ENCODE measurements at regions not wholly inside any gene's neighbourhood (a gene's known extent, or its start where the extent isn't known, plus 50 kb on each side); places are given as distances from the start of the nearest gene placed in this dataset.

DNA sequence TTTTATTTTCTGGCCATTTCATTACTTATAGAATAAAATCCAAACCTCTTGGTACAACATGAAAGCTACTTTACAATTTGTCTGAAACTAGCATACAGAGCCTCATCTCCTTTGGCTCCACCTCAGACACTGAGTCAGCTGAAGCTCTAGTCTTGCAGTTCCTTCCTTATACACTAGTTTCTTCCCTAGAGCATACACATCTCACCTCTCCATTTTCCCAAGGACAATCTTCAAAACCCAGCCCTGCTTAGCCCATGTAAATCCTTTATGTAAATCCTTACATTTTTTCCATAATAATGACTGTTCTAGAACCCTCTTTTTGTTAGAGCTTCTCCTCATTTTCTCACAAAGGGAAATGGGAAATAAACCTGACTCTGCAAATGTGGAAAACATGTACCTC lies 463.4 kb downstream of the SLC16A7 start:
- DNase-seq: no peak

DNA sequence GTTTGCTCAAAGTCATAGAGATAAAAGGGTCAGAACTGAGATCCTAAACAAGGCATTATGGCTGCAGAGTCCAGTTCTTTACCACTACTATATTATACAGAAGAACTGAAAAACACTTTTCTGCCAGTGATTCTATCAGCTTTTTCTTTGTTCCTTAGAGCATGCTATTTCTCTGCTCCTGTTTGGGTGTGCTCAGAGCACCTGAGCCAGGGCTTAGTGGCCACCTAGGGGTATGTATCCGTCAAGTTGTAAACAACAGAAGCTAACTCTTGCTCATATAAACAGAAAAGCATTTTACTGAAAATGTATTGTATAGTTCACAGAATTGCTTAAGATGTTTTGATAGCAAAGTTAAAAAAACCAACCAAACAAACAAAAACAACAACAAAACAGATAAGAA lies 470.8 kb downstream of the SLC16A7 start:
- DNase-seq: no peak

DNA sequence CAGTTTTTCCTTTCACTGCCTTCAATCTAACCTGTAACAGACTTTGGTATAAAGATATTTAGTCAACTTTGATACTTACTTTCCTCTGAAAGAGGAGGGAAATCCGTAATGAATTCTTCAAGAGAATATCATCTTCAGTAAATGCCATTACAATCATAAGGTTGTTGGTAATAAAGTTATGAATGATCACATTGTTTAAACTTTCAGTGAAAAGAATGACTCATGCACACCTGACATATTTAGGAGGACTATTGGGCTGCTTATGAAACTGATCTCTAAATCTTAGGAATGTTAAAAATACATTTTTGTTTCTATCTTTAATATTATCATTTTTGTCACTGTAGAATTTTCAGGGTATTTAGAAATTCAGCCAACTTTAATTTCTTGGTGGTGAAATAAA lies 474.7 kb downstream of the SLC16A7 start:
- DNase-seq: no peak

DNA sequence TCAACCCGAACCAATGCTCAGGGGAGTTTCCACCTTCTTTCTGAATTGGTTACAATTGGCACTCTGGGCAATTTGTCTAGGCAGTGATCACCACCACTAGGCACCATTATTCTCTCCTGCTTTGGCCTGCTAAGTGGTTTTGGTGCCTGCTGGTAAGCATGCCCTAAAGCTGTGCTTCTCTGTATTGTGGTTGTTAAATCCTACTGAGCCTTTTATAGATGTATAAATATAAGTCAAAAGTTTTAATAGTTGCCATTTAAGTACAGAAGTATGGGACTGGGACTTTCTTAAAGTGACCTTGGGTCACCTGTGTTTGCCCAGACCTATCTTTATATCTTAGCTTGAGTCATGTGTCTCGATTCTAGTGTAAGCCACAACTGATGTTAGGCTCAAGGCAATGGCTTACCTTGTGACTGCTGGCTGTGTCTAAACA lies 475.9 kb downstream of the SLC16A7 start:
- DNase-seq: no peak

DNA sequence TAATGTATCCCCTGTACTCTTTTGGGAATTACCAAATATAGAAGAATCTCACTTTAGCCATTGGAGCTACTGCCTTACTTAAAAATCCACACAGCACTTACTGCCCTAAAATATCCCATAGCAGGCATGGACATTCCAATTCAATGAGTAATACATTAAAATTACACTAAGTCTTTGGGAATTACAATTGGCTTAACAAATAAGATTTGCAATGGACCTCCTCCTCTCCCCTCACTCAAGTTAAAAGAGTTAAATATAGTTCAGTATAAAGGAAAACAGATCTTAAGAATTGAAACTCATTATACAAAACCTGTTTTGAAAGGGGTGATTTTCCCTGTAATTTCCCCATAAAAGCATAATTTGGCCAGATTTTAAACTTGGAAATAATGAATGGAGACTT lies 477.1 kb downstream of the SLC16A7 start:
- DNase-seq: no peak

DNA sequence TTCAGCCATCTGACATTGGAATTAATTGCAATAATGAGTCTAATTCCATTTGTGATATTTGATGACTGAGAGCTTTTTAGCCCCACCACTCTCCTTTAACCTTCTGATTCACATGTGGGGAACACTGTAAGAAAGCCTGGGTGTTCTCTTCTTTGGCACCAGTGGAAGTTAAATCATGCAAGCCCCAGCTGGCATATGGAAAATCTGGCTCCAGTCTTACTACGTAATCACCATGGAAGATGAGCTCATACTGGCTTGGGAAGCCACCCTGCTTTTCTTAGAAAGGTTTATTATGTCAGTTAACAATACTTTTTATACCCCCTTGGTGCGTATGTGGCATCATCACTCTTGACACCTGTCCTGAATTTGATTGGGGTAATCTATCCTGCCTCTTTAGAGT lies 479.3 kb downstream of the SLC16A7 start:
- no peak for DNase-seq

DNA sequence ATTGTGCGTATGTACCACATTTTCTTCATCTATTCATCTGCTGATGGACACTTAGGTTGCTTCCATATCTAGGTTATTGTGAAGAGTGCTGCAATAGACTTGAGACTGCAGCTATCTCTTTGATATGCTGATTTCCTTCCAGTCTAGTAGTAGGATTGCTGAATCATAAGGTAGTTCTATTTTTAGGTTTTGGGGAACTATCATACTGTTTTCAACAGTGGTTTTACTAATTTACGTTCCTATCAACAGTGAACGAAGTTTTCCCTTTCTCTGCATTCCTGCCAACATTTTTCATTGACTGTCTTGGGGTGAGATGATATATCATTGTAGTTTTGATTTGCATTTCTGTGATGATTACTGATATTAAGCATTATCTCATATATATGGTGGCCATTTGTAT lies 482.2 kb downstream of the SLC16A7 start:
- DNase-seq: no peak

DNA sequence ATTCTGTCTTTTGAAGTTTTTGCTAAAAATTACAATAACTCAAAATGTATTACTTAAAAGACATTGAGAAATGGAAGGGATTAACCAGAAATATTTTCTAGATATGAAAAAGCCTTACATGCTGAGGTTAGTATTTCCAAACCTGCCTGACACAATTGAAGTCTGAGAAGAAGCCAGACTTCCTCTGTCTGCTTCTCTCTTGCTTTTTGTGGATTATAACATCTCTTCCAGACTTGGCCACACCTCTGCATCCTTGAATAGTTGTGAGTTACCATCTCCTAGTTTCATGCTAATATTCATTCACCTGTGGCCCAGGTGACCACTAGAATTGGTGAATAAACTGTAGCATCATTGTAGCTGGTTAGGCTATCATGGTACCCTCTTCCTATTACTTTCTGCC lies 497.6 kb downstream of the SLC16A7 start:
- no peak for DNase-seq

DNA sequence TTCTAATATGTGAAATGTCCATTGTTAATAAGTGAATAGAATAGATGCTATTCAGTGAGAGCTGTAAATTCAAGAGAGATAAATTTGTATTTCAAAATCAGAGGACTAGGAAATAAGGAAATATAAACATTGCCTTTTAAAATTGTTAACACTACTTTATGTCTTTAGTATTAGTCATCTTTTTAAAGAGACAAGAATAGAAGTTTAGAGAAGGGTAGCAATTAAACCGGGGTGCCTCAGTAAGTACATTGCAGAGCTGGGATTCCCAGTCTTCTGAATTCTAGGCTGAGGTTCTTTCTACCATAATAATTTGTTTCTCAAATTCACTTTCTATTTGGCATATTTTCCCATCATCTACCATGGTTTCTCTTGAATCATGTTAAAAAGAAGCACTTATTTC lies 498.6 kb downstream of the SLC16A7 start:
- no peak for DNase-seq

DNA sequence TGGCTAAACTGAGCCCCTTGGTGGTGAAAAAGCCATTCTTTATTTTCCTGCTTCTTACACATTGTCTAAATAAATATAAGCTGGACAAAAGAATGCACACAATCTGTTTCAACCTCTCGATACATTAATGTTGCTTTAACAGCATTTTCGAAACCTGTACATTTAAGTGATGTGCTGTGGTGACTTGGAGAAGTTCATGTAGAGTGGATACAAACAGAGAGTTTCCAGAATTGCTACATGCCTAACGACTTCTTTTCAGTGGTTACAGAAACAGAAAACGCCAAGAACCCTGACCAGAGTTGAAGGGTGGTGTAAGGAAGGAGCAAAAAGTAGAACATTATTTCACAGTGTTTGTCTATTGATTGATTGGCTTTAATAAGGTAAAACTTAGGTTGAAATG lies 500.9 kb downstream of the SLC16A7 start:
- no peak for DNase-seq

DNA sequence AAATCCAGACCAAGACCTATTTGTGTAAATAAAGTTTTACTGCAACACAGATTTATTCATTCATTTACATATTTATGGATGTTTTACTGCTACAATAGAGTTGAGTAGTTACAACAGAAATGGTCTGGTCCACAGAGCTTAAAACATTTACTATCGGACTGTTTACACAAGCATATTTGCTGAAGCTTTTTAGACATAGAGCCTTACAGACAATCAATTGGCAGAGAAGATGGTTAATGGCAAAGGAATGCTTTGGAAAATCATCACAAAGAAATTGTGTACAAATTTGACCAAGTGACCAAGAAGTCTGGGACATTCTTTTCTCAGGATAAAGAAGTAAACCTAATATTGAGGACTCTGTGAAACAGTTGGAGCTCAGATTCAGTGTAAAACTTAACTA lies 504.3 kb downstream of the SLC16A7 start:
- DNase-seq: no peak

DNA sequence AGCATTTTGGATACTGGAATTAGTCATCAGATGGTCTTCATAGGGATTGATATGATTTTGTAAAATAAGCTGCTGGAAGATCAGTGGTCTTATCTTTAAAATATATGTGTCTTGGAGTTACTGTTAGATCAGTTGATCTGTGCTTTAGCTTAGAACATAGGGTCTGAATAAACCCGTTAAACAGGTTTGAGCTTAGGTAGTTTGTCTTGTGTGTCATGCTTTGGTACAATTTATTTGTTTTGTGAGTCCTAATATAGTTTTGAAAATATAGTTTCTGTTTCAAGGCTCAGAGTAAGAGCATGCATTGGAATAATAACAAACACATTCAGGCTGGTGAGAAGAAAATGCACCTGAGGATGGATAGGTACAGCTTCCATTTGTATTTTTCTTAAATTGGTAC lies 505.0 kb downstream of the SLC16A7 start:
- no peak for DNase-seq

DNA sequence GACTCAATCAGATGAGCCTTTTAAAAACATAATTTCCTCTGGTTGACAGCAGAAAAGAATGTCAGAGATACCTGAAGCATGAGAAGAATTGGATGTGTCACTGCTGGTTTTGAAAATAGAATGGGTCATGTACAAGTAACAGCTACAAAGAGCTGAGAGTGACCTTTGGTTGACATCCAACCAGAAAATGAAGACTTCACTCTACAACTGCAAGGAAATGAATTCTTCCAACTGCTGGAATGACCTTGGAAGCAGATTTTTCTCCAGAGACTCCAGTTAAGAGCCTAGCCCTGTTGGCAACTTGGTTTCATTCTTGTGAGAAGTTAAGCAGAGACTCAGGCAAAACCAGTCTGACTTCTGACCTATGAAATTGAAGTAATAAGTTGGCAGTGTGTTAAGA lies 505.9 kb downstream of the SLC16A7 start:
- no peak for DNase-seq

DNA sequence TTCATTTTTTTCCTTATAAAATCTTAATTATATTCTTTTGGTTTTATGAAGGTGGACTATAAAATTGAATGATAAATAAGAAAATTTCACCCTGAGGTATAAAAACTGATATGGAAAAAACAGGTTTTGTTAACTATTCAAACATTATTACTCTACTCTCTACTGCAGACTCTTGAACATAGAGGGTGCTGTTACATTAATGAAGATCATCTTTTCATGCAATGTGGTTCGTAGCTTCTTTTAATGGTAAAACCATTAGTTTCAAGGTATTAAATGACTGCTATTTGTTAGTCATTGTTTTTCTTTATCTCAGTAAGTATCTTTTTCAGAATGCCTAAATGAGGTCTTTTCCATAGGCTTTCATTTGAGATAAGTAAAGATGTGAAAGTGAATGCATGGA lies 510.4 kb downstream of the SLC16A7 start:
- no peak for DNase-seq

DNA sequence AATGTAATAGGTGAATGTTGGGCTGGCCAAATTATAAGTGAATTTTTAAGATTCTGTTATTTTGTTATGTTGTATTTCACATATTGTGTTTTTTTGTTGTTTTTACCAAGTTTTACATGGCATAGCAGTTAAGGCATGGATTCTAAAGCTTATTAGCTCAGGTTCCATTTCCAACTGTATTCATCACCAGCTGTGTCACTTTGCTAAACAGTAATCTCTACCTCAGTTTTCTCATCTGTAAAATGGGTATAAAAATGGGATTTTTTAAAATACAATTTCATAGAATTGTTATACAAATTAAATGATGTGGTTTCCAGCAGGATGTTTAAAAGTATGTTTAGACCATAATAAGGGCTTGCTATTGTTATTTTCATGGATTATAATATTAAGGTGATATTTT lies 512.2 kb downstream of the SLC16A7 start:
- DNase-seq: no peak

DNA sequence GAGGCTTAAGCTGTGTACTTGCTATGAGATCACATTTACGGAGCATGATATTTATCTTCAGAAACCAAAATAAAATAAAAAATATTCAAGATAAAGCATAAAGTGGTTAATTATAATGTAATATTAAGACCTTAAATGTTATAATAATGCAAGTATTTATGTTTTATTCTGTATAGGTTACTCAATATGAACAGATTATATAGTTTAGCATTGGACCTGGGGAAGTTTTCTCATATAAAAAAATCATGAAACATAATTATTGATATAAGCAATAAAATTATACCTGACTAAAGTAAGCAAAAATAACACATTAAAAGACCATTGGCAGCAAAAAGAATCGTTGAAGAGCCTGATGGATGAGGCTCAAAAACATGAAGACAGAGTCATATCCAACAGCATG lies 516.2 kb downstream of the SLC16A7 start:
- DNase-seq: no peak

DNA sequence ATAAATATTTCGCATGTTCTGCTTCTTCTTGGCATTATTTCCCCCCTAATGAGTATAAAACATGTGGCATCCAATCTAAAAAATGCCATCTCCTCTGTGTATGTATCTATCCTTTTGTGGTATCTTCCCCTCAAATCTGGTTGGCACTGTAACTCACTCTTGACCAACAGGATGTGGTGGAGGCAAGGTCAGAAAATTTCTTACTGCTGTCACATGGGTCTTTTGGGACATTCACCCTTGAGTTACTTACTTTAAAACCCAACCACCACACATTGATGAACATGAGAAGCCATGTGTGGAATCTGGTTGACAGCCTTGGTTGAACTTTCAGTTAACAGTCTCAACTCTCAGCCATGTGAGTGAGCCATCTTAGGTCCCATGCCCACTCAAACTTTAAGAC lies 516.9 kb downstream of the SLC16A7 start:
- no peak for DNase-seq

DNA sequence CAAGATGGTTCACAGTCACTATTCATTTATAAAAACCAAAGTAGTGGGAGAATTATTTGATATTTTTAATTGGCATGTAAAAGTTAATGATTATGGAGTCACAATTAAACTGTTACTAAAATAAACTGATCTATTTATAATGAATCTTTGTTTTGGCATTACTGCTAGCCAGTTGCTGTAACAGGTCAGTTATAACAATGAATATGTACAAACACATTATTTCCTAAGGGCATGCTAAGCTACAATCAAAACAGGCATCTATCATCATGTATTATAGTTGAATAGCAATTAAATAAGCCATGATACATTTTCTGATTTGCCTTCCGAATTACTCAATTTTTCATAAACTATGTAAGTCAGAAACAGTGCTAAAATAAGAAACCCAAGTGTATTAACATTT lies 518.3 kb downstream of the SLC16A7 start:
- no peak for DNase-seq

DNA sequence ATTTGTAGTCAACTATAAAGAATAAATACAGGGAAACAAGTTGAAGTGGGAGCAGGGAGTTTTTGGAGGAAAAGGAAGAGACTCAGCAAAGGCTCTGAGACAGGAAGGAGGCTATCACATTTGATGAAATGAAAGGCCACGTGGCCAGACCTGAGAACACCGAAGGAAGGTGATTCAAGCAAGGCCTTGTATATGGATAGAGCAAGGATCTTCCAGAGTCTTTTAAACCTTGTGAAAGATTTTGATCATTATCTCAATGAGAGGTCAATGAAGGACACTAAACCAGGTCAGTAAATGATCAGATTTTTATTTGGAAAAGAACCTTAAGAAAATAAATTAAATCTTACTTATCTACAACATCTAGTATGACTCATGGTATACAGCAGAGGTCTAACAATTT lies 523.5 kb downstream of the SLC16A7 start:
- no peak for DNase-seq

DNA sequence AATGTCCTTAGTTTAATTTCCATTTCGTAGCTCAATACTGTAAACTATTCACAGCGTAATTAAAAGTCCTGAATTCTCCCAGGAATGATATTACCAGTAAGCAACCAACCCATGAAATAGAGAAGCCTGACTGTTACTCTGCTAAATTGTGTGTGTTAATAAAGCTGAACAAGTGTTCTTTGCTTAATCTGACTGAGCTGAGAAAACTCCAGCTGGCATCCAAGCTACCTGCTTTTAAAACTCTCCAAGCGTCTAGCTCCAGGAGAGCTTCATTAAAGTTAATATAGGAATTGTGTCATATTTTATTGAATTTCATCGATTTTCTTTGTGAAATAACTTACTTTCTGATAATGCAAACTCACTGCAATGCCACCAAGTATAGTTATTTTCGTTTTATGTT lies 524.4 kb downstream of the SLC16A7 start:
- no peak for DNase-seq

DNA sequence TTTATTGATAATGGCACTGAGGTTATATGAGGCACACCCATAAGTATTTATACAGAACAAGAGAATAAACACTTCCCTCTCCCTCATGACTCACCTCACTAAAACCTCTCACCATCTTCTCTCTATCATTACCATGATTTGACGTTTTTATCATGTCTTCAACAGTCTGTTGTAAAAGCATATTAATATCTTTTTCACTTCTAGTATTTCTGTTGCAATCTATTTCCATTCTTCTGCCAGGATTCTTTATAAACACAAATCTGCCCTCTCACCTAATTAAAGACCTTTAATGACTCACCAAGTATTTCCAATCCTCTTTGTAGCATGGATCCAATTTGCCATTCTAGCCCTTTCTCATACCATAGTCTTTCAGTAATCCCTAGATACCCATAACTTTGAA lies 527.7 kb downstream of the SLC16A7 start:
- no peak for DNase-seq

DNA sequence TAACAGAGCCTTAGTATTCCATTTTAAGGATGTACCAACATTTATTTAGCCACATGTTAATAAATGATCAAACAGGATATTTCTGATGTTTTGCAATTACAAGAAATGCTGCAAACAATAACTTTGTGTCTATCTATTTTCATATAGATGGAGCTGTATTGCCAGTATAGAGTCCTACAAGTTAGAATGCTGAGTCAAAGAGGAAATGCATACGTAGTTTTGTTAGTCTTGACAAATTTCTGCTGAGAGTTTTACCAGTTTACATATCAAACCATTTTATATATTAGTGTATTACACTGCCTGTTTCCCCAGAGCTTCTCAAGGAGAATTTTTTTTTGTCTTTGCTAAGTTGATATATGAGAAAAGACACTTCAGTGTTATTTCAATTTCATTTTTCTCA lies 541.7 kb downstream of the SLC16A7 start:
- DNase-seq: no peak

DNA sequence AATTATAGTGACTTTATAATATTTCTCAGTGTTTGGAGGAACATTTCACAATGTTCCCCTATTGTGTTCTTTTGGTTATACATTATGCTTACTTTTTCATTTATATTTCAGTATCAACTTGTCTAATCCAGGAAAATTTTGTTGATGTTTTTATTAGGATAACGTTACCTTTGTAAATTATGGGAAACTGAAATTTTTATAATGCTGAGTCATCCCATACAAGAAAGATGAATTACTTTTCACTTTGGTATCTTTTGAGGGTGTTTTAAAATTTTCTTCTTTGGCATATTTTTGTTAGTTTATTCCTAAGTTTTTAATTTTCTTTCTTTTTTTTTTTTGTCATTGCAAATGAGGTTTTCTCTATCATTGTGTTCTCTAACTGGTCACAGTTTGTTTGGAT lies 542.7 kb downstream of the SLC16A7 start:
- no peak for DNase-seq

DNA sequence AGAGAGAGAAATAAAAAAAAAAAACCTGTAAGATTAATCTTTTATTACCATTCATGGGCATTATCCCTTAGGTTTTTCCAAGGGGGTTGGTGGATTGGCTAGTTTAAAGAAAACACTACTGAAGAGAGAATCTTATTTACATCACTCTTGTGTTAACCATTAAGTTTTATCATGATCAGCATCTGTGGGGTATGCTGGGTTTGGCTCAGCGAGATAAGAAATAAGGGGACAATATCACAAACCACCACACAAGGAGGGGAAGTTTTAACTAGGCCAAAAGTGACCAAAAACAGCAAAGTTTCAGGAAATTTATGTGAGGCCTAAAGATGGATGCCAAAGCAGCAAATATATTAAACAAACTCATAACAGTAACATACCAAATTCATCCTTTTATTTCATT lies 548.6 kb downstream of the SLC16A7 start:
- no peak for DNase-seq

DNA sequence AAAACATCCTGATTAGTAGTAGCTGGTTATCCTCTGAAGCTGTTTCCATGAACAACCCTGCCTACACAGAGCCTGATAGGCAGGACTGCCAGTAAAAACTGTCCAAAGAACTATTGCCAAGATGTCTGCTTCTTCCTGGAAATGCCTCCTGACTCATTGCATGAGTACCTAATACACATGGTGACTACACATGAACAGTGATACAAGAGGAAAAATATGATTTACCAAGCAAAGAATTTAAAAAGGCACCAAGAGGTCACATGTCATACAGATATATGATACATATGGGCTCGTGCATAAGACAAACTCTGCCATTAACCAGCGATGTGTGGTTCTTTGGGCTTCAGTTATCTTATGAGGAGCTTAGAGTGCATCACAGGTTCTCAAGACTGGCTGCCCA lies 552.3 kb downstream of the SLC16A7 start:
- no peak for DNase-seq

DNA sequence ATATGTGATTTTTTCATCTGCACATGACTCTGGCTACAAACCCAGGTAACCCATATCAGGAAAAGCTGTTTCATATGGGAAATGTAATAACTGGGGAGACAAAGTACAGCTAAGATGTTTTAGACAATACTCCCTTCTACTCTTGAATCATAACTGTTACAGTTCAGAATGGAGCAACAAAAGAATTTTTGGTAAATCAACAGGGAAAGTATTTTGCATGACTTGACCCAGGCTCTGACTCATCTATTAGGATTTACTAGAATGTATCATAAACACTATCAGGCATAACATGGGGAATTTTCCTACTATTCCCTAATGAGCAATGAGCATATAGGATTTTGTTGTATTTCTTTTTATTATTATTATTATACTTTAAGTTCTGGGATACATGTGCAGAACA lies 553.0 kb downstream of the SLC16A7 start:
- no peak for DNase-seq

Measured in NCI-H1436 treated with DMSO at 0.1 percent for 48 hours (cell line).